GM19328 (cell line): ENCODE measurements at regions not wholly inside any gene's neighbourhood (a gene's known extent, or its start where the extent isn't known, plus 50 kb on each side); places are given as distances from the start of the nearest gene placed in this dataset.
"Not testable (repeated sequence)": the region's sequence is repeated elsewhere in the genome, so short reads cannot be mapped to it uniquely, and the experiment has no call there.

Experiments
- ATAC-seq: cut with Tn5 transposase; IDR thresholded peaks from one replicate; pipeline ENCODE4 v1.9.1; 2021; ENCODE audit warnings: mild to moderate bottlenecking, moderate library complexity; ENCODE audit not compliant: unreplicated experiment

DNA sequence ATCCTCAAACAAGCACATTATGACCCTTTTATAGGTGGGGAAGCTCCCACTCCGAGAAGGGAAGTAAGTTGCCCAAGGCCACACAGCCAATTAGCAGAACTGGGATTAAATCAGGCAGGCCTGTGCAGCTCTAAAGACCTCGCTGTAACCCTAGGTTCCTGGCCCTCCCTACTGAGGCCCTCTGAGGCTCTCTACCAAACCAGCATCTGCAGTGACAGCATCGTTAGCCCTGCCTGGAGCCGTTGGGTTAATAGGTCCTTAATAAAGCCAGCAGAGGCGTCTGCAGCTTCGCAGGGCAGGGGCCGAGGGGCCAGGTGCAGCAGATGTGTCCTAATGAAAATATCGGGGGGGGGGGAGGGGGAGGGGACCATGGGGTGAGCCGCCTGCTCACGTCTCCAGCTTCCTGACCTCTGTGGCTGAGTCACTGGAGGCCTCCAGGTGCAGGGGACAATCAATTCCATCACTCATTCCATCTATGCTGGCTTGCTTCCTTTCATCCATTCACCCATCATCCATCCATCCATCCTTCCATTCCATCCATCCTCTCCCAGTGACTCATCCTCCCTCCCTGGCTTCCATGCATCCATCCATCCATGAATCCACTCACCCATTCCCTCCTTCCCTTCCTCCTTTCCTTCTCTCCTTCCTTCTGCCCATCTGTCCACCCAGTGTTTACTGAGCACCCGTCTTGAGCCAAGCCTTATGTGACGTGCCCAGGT is 203.9 kb downstream of the C9orf50 start:
- no peak for ATAC-seq

DNA sequence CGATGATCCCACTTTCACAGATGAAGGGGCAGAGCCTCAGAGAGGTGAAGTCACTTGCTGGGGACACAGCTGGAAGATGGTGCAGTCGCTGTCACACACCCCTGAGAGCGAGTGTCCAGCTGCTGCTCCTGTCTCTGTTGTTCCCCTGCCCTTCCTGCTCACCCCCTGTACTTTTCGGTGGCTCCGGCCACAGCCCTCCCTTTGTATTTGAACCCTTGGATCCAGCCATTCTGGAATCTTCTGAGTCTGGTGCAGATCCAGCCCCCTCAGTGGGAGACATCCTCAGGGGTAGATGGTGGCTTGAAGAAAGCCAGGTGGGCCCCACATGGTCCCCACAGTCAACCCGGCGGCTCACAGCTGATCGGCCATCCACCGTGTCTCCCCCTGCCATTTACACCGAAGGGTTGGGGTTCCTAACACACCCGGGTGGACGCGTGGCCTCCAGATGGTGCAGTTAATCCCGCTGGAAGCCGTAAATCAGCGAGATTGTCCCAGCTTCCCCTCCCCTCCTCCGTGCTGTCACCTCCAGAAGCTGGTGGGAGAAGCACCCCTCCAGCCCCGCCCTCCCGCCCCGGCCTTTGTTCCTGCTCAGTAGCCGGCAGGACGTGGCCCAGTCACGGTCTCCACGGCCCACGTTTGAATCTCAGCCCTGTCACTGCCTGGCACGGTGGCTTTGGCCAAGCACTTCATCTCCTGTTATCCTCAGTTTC is 204.8 kb downstream of the C9orf50 start:
- no peak for ATAC-seq

DNA sequence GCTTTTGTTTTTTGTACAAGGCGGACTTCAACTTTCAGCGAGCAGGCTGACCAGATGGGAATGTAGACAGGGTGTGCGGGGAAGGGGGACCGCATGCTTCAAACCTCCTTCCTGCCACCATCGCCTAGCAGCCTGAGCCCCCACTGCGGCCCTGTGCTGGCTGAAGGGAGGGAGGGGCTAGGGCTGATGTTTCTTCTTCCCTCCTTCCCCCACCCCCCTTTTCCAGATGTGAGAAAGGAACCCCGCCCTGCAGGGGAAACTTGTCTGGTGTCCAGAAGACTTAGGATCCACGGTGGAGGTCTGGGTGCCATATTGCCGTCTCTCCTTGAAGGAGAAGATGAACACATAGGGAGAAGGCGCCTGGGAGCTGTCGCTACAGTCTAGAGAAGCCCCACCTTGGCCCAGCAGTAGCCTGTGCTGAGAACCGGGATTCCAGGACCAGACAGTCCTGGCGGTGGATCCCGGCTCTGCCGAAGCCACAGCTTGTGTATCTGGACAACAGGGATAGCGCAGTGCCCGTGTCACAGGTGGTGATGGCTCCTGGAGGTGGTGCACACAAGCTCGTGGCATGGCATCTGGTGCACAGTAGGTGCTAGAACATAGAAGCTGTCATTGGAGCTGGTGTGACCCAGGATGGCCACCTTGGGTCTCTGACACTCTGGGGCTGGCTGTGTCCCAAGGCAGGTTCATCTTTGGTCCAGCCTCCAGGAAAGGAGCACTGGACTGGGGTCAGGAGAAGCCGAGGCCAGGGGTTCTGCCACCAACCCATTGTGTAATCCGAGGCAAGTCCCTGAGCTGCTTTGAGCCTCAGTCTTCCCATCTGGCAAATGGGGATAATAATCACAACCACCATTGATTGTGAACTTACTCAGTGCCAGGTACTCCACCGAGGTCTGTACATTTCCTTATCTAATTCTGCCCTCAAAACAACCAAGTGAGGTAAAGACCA is 205.6 kb downstream of the C9orf50 start:
- ATAC-seq, result no peak

DNA sequence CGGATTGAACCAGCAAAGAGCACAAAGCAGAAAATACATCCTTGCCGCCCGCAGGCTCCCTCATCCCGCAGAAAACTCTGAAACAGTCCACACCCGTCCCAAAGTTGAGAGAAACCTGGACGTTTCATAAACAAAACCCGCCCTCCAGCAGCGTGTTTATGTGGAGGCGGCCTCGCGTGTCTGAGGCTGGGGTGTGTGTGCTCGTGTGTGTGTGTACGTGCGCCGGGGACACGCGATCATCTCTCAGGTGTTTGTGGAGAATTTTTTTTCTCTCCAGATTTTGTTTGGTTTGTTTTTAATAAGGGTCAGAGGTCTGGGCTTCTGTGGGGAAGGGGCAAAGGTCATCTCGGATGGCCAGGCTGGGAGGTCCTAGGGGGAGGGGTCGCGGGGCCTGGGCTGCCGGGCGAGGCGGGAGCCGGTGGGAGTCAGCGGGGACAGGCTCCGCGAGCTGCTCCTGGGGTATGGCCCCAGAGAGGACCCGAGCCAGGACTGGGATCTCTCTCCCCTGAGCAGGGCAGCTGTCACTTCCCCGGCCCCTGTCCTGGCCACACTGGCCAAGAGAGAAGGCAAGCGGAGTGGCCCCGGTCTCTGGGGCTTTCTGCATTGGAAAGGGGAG is 206.4 kb downstream of the C9orf50 start:
- ATAC-seq, result no peak

DNA sequence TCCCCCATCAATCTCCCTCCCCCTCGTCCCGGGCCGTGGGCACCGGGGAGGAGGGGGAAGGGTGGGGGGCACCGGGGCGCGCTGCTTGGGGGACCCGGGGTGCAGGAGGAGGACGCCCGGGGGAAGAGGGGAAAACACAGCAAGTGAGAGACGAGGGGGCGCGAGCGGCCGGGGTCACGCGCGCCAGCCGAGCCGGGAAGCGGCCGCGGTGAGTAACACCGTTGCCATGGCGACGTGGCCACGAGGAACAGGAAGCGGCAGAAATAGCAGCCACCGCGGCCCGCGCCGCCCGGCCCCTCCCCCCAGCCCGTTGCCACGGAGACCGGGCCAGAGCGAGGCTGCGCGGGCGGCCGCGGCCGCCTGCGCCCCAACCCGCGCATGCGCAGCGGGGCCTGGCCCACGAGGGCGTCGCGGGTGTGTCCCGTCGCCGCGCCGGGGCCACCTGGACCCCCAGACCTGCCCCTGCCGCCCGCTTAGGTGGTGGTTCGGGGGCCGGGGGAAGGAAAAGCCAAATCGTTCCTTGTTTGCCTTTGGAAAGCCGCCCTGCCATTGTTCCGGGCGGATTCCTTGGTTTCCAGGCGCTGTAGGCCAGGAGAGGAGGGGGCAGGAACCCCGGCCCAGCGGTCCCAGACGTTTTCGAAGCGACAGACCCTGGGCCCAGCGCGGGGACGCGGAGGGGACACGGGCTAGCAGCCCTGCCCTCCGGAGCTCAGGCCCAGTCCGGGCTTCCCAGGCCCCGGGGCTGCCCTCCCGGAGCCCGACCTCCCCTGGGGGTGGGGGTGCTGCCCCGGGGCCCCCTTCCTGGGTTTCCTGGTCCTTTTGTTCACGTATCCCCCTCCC is 207.1 kb downstream of the C9orf50 start:
- peak; percentile 85 for ATAC-seq

DNA sequence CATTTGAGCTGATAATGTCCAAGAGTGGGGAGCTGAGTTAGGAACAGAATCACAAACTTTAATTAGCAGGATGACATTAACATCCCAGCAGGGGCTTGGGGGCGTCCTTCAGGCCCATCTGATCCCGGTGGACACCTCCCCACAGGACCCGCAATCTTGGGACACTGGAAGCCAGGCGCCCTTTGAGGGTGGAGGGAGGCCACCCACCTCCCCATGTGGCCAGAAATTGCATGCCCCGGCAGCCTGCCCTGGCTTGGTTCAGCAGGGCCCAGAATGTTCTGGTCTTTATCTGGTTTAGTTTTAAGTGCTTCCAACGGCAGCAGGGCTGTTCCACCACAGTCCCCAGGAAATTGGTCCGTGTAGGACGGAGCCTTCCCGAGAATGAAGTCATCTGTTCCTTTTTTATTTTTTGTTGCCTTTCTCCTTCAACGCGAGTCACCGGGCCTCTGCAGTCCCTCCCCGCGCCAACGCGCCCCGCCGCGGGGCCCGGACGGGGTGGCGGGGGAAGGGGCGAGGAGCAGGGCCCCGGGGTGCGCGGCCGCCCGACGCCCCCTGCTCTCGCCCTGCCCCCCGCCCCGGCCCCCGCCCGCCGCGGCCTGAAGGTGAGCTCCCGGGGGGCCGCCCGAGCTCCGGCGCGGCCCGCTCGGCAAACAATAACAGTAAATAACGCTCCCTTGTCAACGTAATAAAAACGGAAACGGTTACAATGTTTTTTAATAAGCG is 207.9 kb downstream of the C9orf50 start:
- peak; percentile 11 for ATAC-seq

DNA sequence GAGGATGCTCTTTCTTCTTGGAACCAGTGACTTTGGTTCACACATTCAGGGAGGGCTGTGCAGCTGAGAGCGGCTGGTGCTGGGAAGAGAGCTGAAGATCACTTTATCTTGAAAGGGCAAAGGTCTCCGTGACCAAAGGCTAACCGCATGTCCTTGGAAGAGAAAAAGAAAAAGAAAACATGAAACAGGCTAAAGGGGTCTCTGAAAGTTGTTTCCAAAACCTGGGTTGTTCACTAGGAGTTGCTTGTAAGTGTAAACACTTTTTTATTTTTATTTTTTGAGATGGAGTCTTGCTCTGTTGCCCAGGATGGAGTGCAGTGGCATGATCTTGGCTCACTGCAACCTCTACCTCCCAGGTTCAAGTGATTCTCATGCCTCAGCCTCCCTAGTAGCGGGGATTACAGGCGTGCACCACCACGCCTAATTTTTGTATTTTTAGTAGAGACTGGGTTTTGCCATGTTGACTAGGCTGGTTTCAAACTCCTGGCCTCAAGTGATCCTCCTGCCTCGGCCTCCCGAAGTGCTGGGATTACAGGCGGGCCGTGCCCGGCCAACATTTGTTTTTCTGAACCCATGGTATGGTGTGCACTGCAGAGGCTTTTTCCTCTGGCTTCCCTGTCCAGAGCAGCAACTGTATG is 208.6 kb downstream of the C9orf50 start:
- not testable (repeated sequence) for ATAC-seq

DNA sequence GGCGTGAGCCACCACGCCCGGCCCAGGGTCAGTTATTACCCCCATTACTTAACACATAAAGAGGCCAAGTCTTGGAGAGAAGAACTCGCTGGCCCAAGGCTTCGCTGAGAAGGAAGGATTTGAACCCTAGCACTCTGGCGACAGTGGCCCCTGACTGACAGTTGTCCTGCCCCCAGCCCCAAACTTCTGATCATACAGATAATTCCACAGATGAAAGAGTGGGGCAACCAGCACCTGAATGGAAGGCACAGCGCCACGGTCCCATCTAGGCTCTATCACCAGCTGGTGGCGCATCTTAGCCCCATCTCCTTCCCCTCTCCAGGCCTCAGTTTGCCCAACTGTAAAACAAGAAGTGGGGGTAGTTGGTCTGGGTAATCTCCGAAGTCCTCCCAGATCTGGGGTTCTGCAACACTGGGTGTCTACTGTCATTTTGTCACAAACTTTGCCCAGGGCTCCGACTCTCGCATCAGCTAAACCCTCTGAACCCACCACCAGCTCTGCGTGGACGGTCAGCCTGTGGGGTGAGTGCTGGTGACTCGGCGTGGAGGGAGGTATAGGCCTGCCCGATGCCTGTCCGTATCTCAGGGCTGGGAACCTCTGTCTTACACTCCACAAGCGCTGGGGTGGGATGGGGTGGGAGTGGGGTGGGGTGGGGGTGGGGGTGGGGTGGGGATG is 209.3 kb downstream of the C9orf50 start:
- no peak for ATAC-seq

DNA sequence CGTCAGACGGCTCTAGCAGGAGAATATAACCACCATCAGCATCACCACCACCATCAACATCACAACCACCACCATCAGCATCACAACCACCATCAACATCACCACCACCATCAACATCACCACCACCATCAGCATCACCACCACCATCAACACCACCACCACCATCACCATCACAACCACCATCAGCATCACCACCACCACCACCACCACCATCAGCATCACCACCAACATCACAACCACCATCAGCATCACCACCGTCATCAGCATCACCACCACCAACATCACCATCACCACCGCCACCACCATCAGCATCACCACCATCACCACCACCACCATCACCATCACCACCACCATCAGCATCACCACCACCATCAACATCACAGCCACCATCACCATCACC is 210.7 kb downstream of the C9orf50 start:
- ATAC-seq, result no peak

DNA sequence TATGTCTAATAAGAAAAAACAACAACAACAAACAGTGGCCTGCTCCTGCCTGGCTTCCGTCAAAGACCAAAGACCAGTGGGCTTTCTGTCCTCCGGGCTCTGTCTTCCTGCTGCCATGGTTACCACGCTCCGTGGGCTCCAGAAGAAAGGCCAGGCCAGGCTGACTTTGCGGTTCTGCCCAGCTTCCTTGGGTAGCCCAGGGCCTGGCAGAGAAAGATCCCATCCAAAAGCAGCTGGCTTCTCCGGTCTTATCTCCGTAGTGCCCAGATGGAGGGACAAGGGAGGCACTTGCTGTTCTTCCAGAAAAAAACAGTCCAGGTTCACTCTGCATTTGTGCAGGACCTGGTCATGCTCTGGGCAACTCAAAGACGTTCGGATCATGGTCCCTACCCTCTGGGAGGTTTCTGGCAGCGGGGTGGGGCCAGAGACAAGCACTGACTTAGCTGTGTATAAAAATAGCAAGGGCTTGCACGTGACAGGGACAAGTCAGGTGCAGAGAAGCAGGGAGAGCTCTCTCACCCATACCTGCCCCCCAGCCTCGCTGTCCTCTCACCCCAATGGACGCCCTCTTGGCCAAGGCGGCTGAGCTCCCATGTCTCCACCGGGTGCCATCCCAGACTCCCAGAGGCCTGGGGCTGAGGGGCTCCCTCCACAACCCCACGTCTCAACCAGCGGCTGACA is 212.2 kb downstream of the C9orf50 start:
- ATAC-seq, result no peak

DNA sequence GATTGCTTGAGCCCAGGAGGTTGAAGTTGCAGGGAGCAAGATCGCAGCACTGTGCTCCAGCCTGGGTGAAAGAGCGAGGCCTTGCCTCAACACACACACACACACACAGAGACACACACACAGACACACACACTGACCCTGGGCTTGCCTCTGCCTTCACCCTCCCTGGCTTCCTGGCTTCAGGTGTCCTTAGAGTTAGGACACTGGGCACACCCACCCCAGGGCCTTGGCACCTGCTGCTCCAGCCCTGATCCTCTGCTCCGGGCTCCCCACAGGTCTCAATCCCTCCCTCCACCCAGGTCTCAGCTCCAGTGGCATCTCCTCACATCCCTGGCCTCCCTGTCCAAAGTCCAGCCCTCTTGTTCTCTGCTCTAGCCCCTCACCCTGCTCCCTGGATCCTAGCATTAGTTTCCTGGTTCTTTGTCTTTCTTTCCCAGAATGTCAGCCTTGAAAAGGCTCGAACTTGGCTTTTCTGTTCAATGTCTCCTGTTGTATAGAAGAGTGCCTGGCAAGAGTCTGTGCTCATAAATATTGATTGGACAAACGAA is 212.9 kb downstream of the C9orf50 start:
- no peak for ATAC-seq

DNA sequence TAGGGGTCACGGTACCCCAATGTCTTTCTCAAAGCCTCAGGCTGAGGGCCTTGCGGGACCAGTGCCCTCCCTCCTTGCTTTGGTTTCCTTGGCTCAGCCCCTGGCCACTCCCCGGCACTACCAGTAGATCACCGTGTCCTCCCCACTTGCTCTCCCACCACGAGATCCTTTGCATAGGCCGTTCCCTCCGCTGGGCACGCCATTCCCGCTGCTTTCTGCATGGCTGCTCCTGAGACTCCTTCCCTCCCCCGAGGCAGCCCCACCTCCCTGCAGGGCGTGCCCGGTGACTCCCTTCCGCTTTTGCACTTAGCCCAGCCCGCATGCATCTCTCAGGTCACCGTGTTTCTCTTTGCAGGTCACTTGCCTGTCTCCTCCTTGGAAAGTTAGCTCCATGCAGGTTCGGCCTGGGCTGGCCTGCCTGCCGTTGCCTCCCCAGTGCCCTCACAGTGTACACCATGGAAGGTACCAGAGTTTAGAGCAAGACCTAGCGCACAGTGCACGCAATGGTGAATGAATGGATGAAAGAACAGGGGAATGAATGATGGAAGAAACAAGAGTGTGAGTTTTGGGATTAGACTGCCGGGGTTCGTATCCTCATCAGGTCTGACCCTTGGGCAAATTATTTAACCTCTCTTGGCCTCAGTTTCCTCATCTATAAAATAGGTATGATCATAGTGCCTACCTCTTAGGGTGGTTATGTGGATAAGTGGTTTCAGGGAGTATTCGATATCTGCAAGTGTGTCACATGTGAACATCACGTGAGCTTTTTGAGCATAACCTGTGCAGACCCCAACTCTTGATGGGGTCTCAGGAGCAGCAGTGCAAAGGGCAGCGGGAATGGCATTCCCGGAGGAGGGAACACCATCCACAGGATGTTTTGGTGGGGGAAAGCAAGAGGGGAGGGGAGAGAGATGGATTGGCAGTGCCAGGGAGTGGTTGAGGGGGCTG is 214.3 kb downstream of the C9orf50 start:
- no peak for ATAC-seq

DNA sequence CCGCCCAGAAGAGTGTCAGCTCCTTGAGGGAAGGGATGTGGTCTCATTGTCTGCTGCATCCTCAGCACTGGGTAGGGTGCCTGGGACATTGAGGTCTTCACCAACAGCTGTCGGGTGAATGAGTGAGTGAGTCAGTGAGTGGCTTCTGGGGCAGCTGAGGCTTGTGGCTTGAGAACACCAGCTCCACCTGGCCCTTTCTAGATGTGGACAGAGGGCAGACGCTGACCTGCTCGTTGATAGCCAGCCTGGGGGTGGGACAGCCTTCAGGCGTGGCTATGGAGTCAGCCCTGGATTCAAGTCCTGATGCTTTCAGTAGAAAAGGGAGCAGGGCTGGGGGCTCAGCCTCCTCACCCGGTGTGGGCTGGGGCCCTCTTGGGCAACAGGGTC is 215.1 kb downstream of the C9orf50 start:
- no peak for ATAC-seq

DNA sequence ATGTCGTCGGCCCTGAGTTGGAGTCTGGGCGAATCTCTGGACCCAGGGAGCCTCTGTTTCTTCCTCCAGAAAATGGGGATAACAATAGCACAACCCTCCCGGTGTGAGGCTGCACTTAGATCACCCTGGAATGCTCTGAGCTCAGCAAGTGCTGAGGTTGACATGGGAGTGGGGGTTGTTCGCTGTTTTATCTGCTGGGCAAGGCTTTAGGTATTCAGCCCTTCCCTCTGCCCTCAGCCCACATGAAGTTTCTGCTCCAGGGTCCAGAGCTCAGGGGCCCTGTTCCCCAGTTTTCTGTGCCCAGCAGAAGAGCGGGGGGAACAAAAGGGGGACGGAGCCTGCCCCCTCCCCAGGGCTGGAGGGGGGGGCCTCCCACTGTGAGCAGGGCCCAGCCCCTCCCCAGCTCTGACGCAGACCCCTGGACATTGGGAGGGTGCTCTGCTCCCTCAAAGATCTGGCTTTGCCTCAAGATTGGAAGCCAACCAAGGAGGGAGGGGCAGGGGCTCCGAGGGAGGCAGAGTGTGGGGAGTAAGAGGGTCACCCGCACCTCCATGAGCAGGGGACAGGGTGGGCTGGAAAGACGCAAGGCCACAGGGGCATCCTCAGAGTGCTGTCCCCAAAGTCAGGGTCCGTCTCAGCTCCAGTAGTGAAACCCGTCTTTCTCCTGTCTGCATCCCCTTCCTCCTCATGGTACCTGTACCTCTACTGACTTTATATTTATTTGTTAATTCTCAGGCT is 215.6 kb downstream of the C9orf50 start:
- no peak for ATAC-seq

DNA sequence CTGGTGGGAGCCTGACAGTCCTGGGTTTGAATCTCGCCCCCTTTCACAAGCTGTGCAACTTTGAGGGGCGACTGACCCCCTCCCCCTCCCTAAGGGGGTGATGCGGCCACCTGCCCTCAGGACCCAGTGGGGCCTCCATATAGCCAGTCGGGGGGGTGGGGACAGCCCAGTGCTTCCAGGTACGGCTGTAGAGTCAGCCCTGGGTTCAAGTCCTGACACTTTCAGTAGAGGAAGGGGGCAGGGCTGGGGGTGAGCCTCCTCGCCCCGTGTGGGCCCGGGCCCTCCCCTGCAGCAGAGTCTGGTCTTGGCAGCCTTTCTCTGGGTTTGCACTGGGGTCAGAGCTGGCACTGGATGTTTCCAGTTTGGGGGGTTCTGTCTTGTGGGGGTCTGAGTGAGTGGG is 216.3 kb downstream of the C9orf50 start:
- ATAC-seq, result no peak
